ENCODE measurements at regions not wholly inside any gene's neighbourhood (a gene's known extent, or its start where the extent isn't known, plus 50 kb on each side); places are given as distances from the start of the nearest gene placed in this dataset.

DNA sequence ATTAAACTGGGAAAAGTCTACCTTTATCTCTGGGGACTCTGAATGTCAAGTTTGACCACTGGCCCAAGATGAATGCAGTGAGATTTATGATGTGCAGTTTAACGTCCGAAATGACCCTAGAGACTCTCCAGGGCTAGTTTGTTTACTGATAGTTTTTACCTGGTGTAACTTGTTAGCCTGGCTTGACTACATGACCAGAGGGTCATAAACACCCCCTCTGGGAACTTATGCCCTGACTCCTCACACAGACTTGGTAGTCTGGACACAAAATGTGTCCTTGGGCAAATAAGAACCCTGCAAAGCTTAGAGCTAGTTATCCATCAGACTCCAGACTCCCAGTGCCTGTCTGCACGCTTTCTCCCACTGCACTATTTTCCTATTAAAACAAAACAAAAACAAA lies 606.5 kb downstream of the HACE1 start:
- TF ChIP-seq RAD21 (IDR thresholded peaks at IDR 0.05; ENCODE audit: insufficient read depth, low read depth, low read length): no peak
- TF ChIP-seq CTCF (IDR thresholded peaks at IDR 0.05 in 2 of 3, conservative IDR thresholded peaks at IDR 0.05 in 1 of 3; ENCODE audit: control insufficient read depth in 2 of 3, extremely low read depth in 1 of 3, insufficient read depth in 1 of 3, low read depth in 3 of 3, low read length in 3 of 3): no peak
- TF ChIP-seq, protein P1, sequence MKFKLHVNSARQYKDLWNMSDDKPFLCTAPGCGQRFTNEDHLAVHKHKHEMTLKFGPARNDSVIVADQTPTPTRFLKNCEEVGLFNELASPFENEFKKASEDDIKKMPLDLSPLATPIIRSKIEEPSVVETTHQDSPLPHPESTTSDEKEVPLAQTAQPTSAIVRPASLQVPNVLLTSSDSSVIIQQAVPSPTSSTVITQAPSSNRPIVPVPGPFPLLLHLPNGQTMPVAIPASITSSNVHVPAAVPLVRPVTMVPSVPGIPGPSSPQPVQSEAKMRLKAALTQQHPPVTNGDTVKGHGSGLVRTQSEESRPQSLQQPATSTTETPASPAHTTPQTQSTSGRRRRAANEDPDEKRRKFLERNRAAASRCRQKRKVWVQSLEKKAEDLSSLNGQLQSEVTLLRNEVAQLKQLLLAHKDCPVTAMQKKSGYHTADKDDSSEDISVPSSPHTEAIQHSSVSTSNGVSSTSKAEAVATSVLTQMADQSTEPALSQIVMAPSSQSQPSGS (IDR thresholded peaks at IDR 0.05; ENCODE audit: low read length): no peak
- TF ChIP-seq POLR2AphosphoS5 (IDR thresholded peaks at IDR 0.05; ENCODE audit: low read length): no peak
- TF ChIP-seq CHD2 (IDR thresholded peaks at IDR 0.05; ENCODE audit: borderline replicate concordance, low read depth, low read length): no peak
- no peak for TF ChIP-seq POLR2AphosphoS2 (IDR thresholded peaks at IDR 0.05; ENCODE audit: low read depth, low read length)
- no peak for TF ChIP-seq PRDM15 (CRISPR knock-in tag; IDR thresholded peaks at IDR 0.05)
- no peak for TF ChIP-seq HDAC2 (IDR thresholded peaks at IDR 0.05)
- TF ChIP-seq, protein P2, sequence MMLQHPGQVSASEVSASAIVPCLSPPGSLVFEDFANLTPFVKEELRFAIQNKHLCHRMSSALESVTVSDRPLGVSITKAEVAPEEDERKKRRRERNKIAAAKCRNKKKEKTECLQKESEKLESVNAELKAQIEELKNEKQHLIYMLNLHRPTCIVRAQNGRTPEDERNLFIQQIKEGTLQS (IDR thresholded peaks at IDR 0.05; ENCODE audit: borderline replicate concordance, extremely low read depth, low read depth, low read length): no peak
- TF ChIP-seq SPI1 (IDR thresholded peaks at IDR 0.05; ENCODE audit: borderline replicate concordance, insufficient read depth, low read depth, low read length): no peak
- no peak for TF ChIP-seq FOXK2 (IDR thresholded peaks at IDR 0.05)
- no peak for TF ChIP-seq E2F8 (IDR thresholded peaks at IDR 0.05; ENCODE audit: low read depth, partially characterized antibody)
- no peak for TF ChIP-seq EZH2 (IDR thresholded peaks at IDR 0.05; ENCODE audit: borderline replicate concordance, control insufficient read depth, low read depth, low read length)
- TF ChIP-seq EGR1 (IDR thresholded peaks at IDR 0.05; ENCODE audit: borderline replicate concordance in 1 of 2, low read depth in 2 of 2, low read length in 2 of 2): no peak
